ENCODE measurements at regions not wholly inside any gene's neighbourhood (a gene's known extent, or its start where the extent isn't known, plus 50 kb on each side); places are given as distances from the start of the nearest gene placed in this dataset.
A peak's percentile ranks its signal among the peaks of the same experiment; 100 is the strongest.

DNA sequence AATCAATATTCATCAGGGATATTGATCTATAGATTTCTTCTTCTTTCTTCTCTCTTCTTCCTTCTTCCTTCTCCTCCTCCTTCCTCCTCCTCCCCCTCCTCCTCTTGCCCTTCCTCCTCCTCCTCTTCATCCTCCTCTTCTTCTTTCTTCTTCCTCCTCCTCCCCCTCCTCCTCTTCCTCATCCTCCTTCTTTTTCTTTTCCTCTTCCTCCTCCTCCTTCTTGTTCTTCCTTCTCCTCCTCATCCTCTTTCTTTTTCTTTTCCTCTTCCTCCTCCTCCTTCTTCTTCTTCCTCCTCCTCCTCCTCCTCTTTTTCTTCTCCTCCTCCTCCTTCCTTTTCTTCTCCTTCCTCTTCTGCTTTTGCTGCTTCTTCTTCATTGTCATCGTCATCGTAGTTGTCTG, 52.4 kb upstream of the SERINC1 start:
- no peak for DNase-seq (ENCODE audit: low read depth)

DNA sequence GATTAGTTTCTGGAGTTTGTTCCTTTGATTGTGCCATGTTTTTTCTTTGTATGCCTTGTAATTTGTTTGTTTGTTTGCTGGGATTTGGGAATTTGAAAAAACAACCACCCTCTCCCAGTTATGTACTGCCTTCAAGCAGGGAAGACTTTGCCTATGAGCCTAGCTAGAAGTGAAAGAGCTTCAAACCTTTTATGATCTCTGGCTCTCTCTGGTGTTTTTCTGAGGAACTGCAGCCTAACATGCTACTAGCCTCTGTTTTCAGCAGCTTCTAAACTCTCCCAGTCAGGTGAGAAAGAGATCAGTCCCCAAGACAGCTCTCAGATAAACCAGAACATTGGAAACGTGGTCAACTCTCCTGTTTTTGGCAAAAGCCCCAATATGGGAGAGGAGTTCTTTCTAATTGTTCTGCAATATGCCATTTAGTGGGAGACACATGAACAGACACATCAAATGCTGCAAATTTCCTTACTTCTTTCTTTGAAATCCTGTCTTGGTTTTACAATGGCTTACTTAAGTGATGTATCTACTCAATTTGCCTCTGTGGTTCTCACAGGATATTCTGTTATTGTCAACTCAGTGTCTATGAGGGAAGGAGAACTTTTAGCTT, 58.9 kb upstream of the SERINC1 start:
- DNase-seq (ENCODE audit: low read depth): peak; percentile 61

DNA sequence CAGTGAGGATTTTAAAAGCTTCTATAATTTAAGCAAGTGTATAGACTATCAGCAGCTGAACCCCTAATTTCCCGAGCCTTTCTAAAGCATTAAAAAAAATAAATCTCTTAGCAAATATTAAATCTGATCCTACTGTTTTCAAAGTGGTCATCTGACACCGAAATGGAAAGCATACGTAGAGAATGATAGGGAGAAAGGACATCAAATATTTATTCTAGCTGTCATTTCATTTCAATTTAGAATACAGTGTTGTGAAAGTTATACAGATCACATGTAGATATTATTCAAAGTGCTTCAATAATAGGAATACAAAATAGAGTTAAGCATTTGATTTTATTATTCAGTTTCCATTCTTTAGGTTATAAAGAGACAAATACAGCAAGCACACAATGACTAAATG, 61.9 kb upstream of the PKIB start:
- no peak for DNase-seq (ENCODE audit: low read depth)

DNA sequence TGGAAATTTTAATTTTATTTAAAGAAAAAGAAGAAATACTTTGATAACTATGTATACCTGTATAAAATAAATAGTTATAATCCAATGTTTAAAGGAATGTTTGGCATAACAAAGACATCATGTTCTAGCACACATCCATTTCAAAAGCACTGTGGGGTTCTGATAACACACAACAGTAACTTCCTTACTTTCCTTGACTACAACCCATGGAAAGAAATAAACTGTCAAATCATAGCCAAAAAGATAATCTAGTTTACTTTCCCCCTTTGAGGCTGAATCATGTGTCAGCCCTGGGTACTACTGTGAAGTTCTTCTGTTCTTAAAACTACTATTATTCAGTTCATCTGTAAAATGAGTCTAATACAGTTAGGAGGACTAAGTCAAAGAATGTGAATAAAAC, 61.4 kb upstream of the PKIB start:
- DNase-seq (ENCODE audit: low read depth): no peak

DNA sequence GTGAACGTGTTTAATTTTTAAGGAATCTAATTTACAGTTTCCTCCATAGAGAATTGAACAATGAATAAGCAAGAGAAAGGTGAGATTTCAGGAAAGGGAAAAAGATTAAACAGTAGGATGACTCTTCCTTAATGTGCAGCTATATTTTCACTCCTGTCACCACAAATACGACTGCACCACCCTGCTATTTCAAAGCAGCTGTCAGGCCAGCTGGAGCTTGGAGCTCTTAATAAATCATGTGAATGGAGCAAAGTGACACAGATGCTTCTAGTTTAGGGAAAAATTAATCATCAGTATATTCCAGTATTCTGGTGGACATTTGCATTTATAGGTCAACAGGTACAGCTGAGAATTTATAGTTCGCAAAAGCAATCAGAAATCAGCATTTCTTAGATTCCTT, 56.5 kb upstream of the PKIB start:
- DNase-seq (ENCODE audit: low read depth): no peak

DNA sequence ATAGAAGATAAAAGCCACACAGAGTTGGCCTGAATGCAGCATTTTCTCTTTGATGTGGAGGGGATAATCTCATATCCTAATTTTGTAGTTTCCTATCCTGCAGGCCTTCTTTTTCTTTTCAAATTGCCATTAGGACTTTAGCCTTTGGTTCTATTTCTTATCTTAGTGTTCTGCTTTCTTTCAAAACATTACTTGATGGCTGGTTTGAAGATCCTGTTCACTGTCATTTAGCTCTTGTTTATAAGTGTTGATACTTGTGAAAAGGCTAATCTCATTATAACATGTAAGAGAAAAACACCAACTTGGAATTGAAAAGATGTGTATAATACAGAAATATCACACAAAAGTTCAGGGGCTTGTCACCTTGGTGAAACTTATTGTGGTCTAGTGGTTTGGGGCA, 54.6 kb upstream of the PKIB start:
- DNase-seq (ENCODE audit: low read depth): no peak

DNA sequence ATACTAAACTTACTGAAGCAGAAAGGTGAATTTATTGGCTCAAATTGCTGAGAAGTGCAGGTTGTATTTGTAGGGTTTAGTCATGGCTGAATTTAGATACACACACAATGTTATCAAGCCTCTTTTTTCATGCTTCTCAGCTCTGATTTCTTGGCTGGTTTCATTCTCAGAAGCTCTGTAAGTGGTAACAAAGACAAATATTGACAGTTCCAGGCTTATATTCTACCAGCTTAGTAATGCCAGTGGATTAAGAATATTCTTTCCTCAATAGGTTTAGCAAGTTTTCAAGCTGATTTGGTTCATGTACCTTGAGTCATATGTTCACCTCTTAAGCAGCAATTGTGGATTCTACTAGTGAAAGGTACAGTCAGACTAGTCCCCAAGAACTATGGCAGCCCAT, 52.1 kb upstream of the PKIB start:
- no peak for DNase-seq (ENCODE audit: low read depth)

Measured in amniotic epithelial cell (primary cell).